HG03159 (cell line): ENCODE measurements at regions not wholly inside any gene's neighbourhood (a gene's known extent, or its start where the extent isn't known, plus 50 kb on each side); places are given as distances from the start of the nearest gene placed in this dataset.

ENCODE experiments used
- ATAC-seq: cut with Tn5 transposase; IDR thresholded peaks from one replicate; pipeline ENCODE4 v1.9.1; 2021; ENCODE audit warnings: mild to moderate bottlenecking, moderate library complexity; ENCODE audit not compliant: unreplicated experiment

- ATAC-seq, result no peak
These were observed 1045.1 kb downstream of the TBC1D22A start for GRCh38 chr22:47807506-47807905.

- ATAC-seq, result no peak
These were observed 1044.4 kb downstream of the TBC1D22A start for GRCh38 chr22:47806894-47807293.

- no peak for ATAC-seq
These were observed 1043.0 kb downstream of the TBC1D22A start for GRCh38 chr22:47805394-47805935.

GRCh38 chr22:47804281-47804680, 1041.8 kb downstream of the TBC1D22A start:
- ATAC-seq, result no peak

- ATAC-seq, result no peak
These were observed 1040.0 kb downstream of the TBC1D22A start for GRCh38 chr22:47802421-47802820.

GRCh38 chr22:47801541-47802245, 1039.2 kb downstream of the TBC1D22A start:
- no peak for ATAC-seq

GRCh38 chr22:47798229-47798628, 1035.8 kb downstream of the TBC1D22A start:
- ATAC-seq, result no peak

GRCh38 chr22:47797342-47797945, 1035.0 kb downstream of the TBC1D22A start:
- ATAC-seq, result no peak

- ATAC-seq, result no peak
These were observed 1033.9 kb downstream of the TBC1D22A start for GRCh38 chr22:47796128-47796908.

GRCh38 chr22:47795477-47796127, 1033.2 kb downstream of the TBC1D22A start:
- ATAC-seq, result no peak

GRCh38 chr22:47794851-47795250, 1032.4 kb downstream of the TBC1D22A start:
- no peak for ATAC-seq

- no peak for ATAC-seq
These were observed 1031.1 kb downstream of the TBC1D22A start for GRCh38 chr22:47793304-47794101.

- ATAC-seq, result no peak
These were observed 1026.7 kb downstream of the TBC1D22A start for GRCh38 chr22:47789171-47789570.

GRCh38 chr22:47788461-47788860, 1026.0 kb downstream of the TBC1D22A start:
- no peak for ATAC-seq

GRCh38 chr22:47787501-47788227, 1025.2 kb downstream of the TBC1D22A start:
- no peak for ATAC-seq

- ATAC-seq, result no peak
These were observed 1024.3 kb downstream of the TBC1D22A start for GRCh38 chr22:47786650-47787290.

- ATAC-seq, result no peak
These were observed 1022.5 kb downstream of the TBC1D22A start for GRCh38 chr22:47784991-47785390.

- ATAC-seq, result no peak
These were observed 1022.0 kb downstream of the TBC1D22A start for GRCh38 chr22:47784367-47784983.
